Keratinocyte (primary cell): ENCODE measurements at regions not wholly inside any gene's neighbourhood (a gene's known extent, or its start where the extent isn't known, plus 50 kb on each side); places are given as distances from the start of the nearest gene placed in this dataset.

Experiments
- DNase-seq: peaks from one replicate; pipeline ENCODE4 v3.0.0-alpha.2; 2011; ENCODE audit warnings: low read depth, missing footprints, low spot score
- FAIRE-seq: peaks from 2 replicates; lab custom pipeline; 2011; peaks lifted over from hg19 to GRCh38; lab: Jason Lieb, UNC
- H2AFZ ChIP-seq: 2 replicates; pipeline ENCODE4 v1.6.0; 2012; ENCODE audit warnings: low read length, control low read depth, inconsistent platforms; ENCODE audit not compliant: control insufficient read depth
- H3K27ac ChIP-seq: 2 replicates; pipeline ENCODE4 v1.5.1; 2011; ENCODE audit warnings: low read length; ENCODE audit not compliant: control insufficient read depth, insufficient read depth
- H3K27me3 ChIP-seq: 3 replicates; pipeline ENCODE4 v1.6.0; 2011; ENCODE audit warnings: low read length; ENCODE audit not compliant: control insufficient read depth, insufficient read depth; ENCODE audit errors: extremely low read depth
- H3K36me3 ChIP-seq, 2 experiments: 2 replicates in 1 of 2; 3 replicates in 1 of 2; pipeline ENCODE4 v1.5.1; 2011; ENCODE audit warnings: low read length in 2 of 2, mild to moderate bottlenecking in 1 of 2; ENCODE audit not compliant: control insufficient read depth in 2 of 2, insufficient read depth in 2 of 2; ENCODE audit errors: extremely low read depth in 1 of 2
- H3K4me1 ChIP-seq: 3 replicates; pipeline ENCODE4 v1.5.1; 2011; ENCODE audit warnings: low read length; ENCODE audit not compliant: control insufficient read depth, insufficient read depth; ENCODE audit errors: extremely low read depth
- H3K4me2 ChIP-seq: 3 replicates; pipeline ENCODE4 v1.6.0; 2011; ENCODE audit warnings: low read depth, low read length; ENCODE audit not compliant: control insufficient read depth, insufficient read depth; ENCODE audit errors: extremely low read depth
- H3K4me3 ChIP-seq, 3 experiments: fragments of 200-600 bp in 1 of 3; sonication (generic) in 1 of 3; 2 replicates in 2 of 3; 3 replicates in 1 of 3; pipeline ENCODE4 v1.5.1; 2011 to 2016; ENCODE audit warnings: low read length in 3 of 3, mild to moderate bottlenecking in 3 of 3, control low read depth in 2 of 3, inconsistent platforms in 1 of 3, low read depth in 1 of 3, mixed read lengths in 1 of 3, mixed run types in 1 of 3, moderate library complexity in 1 of 3; ENCODE audit not compliant: control insufficient read depth in 2 of 3, insufficient read depth in 2 of 3; ENCODE audit errors: extremely low read depth in 1 of 3
- H3K79me2 ChIP-seq: 2 replicates; pipeline ENCODE4 v1.6.0; 2012; ENCODE audit warnings: low read length; ENCODE audit not compliant: control insufficient read depth, insufficient read depth
- H3K9ac ChIP-seq: 3 replicates; pipeline ENCODE4 v1.6.0; 2011; ENCODE audit warnings: low read length; ENCODE audit not compliant: control insufficient read depth, insufficient read depth; ENCODE audit errors: extremely low read depth
- H3K9me1 ChIP-seq: 3 replicates; pipeline ENCODE4 v1.6.0; 2011; ENCODE audit warnings: low read length; ENCODE audit not compliant: control insufficient read depth, insufficient read depth; ENCODE audit errors: extremely low read depth
- H3K9me3 ChIP-seq: 2 replicates; pipeline ENCODE4 v1.5.1; 2012; ENCODE audit warnings: low read depth, low read length; ENCODE audit not compliant: control insufficient read depth
- H4K20me1 ChIP-seq: 3 replicates; pipeline ENCODE4 v1.6.0; 2011; ENCODE audit warnings: low read length; ENCODE audit not compliant: control insufficient read depth, insufficient read depth; ENCODE audit errors: extremely low read depth
- CTCF ChIP-seq, 3 experiments: IDR thresholded peaks in 1 of 3; conservative IDR thresholded peaks in 1 of 3; optimal IDR thresholded peaks in 1 of 3; 2 replicates in 2 of 3; 3 replicates in 1 of 3; pipeline versions ENCODE3 to v1.5.1; 2011; ENCODE audit warnings: low read length in 3 of 3, mild to moderate bottlenecking in 3 of 3, moderate library complexity in 2 of 3, control low read depth in 1 of 3, inconsistent platforms in 1 of 3; ENCODE audit not compliant: insufficient read depth in 2 of 3; ENCODE audit errors: extremely low read depth in 1 of 3
- EZH2 ChIP-seq: IDR thresholded peaks from one replicate; pipeline ENCODE4 v1.6.1; 2012; ENCODE audit warnings: inconsistent platforms, mild to moderate bottlenecking, low read length, moderate library complexity
- dilution Hi-C: fragments of 300-500 bp; cut with MboI; formaldehyde crosslinking; loops from one replicate; pipeline ENCODE4 v1.7.0; 2020; ENCODE audit warnings: low sequenced_read_pairs; ENCODE audit not compliant: extremely low pct_ligation_motif_present

GRCh38 chr10:44636625-44637024, 251.7 kb upstream of the CXCL12 start:
- FAIRE-seq (no peak), DNase-seq (no peak)
- Histone ChIP-seq H2AFZ (no peak overlapping the region), H3K4me3 (no peak overlapping the region), H3K27me3 (no peaks in the 10 kb centered on the region), H4K20me1 (no peaks in the 10 kb centered on the region), H3K27ac (no peak overlapping the region), H3K9ac (no peak overlapping the region), H3K4me2 (no peak overlapping the region), H3K4me1 (no peaks in the 10 kb centered on the region), H3K79me2 (no peaks in the 10 kb centered on the region), H3K36me3 (no peaks in the 10 kb centered on the region), H3K9me3 (no peaks in the 10 kb centered on the region), H3K9me1 (no peaks in the 10 kb centered on the region)
- TF ChIP-seq EZH2 (no peak), CTCF (optimal IDR thresholded peaks at IDR 0.05 in 1 of 3, IDR thresholded peaks at IDR 0.05 in 1 of 3, conservative IDR thresholded peaks at IDR 0.05 in 1 of 3; ENCODE audit: extremely low read depth in 1 of 3, insufficient read depth in 2 of 3, low read length in 3 of 3) (no peak)
- dilution Hi-C loops, result no loop called here

DNA sequence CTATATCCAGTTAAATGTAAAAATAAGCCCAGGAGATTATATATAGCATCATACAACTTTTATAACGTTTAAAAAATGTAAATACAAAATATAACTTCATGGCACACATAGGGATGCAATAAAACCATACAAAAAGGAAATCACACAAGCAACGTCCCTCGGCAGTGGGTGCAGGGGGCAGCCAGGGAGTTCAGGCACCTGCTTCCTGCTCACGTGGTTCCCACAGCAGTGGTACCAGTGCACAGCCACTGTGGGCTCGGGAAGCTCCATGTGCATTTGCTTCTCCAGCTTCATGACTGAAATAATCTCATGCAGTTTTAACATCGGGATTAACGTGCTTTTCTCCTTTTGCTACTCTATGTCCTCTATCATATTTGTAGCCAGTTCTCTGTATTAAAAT, 255.5 kb upstream of the CXCL12 start:
- no peak for DNase-seq
- dilution Hi-C loops, result no loop called here
- Histone ChIP-seq H3K9me1 (no peaks in the 10 kb centered on the region), H3K4me1 (no peaks in the 10 kb centered on the region), H3K4me3 (no peak overlapping the region), H3K27ac (no peak overlapping the region), H2AFZ (no peak overlapping the region), H4K20me1 (no peaks in the 10 kb centered on the region), H3K9ac (no peak overlapping the region), H3K79me2 (no peaks in the 10 kb centered on the region), H3K4me2 (no peak overlapping the region), H3K9me3 (no peaks in the 10 kb centered on the region), H3K27me3 (no peaks in the 10 kb centered on the region), H3K36me3 (no peaks in the 10 kb centered on the region)
- no peak for FAIRE-seq
- TF ChIP-seq CTCF (optimal IDR thresholded peaks at IDR 0.05 in 1 of 3, IDR thresholded peaks at IDR 0.05 in 1 of 3, conservative IDR thresholded peaks at IDR 0.05 in 1 of 3; ENCODE audit: extremely low read depth in 1 of 3, insufficient read depth in 2 of 3, low read length in 3 of 3), result no peak
- TF ChIP-seq EZH2, result no peak
